Endothelial cell of umbilical vein (primary cell): ENCODE measurements at regions not wholly inside any gene's neighbourhood (a gene's known extent, or its start where the extent isn't known, plus 50 kb on each side); places are given as distances from the start of the nearest gene placed in this dataset.

ENCODE experiments used
- BruUV-seq: library from RNA; stranded (reverse); fragments of 400-500 nt; replicated peaks from 2 replicates; lab custom pipeline; 2021; lab: Mats Ljungman, UMichigan
- CTCF ChIA-PET: fragments of 300-600, 350-600 bp; sonication (Branson Sonifier 250); formaldehyde crosslinking; loops from one replicate; lab custom pipeline; 2021; ENCODE audit warnings: antibody characterized with exemption, inconsistent platforms; lab: Charles Lee
- POLR2A ChIA-PET: fragments of 300-600, 350-600 bp; sonication (Branson Sonifier 250); formaldehyde crosslinking; loops from one replicate; lab custom pipeline; 2021; ENCODE audit warnings: antibody characterized with exemption, inconsistent platforms; lab: Charles Lee
- DNase-seq: peaks from one replicate; pipeline ENCODE4 v3.0.0-alpha.2; 2011; ENCODE audit warnings: low read depth, low spot score
- FAIRE-seq: peaks from 2 replicates; lab custom pipeline; 2011; peaks lifted over from hg19 to GRCh38; lab: Jason Lieb, UNC
- H2AFZ ChIP-seq: 2 replicates; pipeline ENCODE4 v1.6.0; 2012; ENCODE audit warnings: low read depth, low read length, control low read depth, inconsistent platforms
- H3K27ac ChIP-seq: 2 replicates; pipeline ENCODE4 v1.5.1; 2011; ENCODE audit warnings: low read depth, mild to moderate bottlenecking, control low read depth, low read length, moderate library complexity; ENCODE audit not compliant: insufficient read depth
- H3K27me3 ChIP-seq, 2 experiments: 2 replicates each; pipeline versions ENCODE4 v1.6.0 to v1.6.1; 2011; ENCODE audit warnings: low read length in 2 of 2, mixed read lengths in 1 of 2; ENCODE audit not compliant: control insufficient read depth in 2 of 2, insufficient read depth in 2 of 2
- H3K36me3 ChIP-seq, 2 experiments: 2 replicates in 1 of 2; 3 replicates in 1 of 2; pipeline ENCODE4 v1.5.1; 2011; ENCODE audit warnings: low read length in 2 of 2, mild to moderate bottlenecking in 1 of 2, moderate library complexity in 1 of 2; ENCODE audit not compliant: control insufficient read depth in 2 of 2, insufficient read depth in 2 of 2; ENCODE audit errors: extremely low read depth in 1 of 2
- H3K4me1 ChIP-seq: 3 replicates; pipeline ENCODE4 v1.5.1; 2011; ENCODE audit warnings: mild to moderate bottlenecking, low read length; ENCODE audit not compliant: control insufficient read depth, insufficient read depth; ENCODE audit errors: extremely low read depth
- H3K4me2 ChIP-seq: 2 replicates; pipeline ENCODE4 v1.6.1; 2011; ENCODE audit warnings: low read length, control low read depth, mixed read lengths; ENCODE audit not compliant: insufficient read depth
- H3K4me3 ChIP-seq, 3 experiments: fragments of 200-600 bp in 1 of 3; sonication (generic), shearing (Covaris generic) in 1 of 3; replicated peaks in 1 of 3; 2 replicates each; pipeline ENCODE4 v1.5.1; 2011 to 2016; ENCODE audit warnings: control low read depth in 3 of 3, low read length in 3 of 3, mild to moderate bottlenecking in 2 of 3, inconsistent platforms in 1 of 3, low read depth in 1 of 3, moderate library complexity in 1 of 3; ENCODE audit not compliant: insufficient read depth in 1 of 3
- H3K79me2 ChIP-seq: 2 replicates; pipeline ENCODE4 v1.6.0; 2012; ENCODE audit warnings: low read length, inconsistent platforms; ENCODE audit not compliant: control insufficient read depth, insufficient read depth
- H3K9ac ChIP-seq: replicated peaks from 2 replicates; pipeline ENCODE3; 2011; ENCODE audit warnings: low read length, control low read depth; ENCODE audit not compliant: insufficient read depth; ENCODE audit errors: extremely low read depth
- H3K9me1 ChIP-seq: replicated peaks from 3 replicates; pipeline ENCODE4 v1.6.0; 2011; ENCODE audit warnings: mild to moderate bottlenecking, low read length; ENCODE audit not compliant: control insufficient read depth, insufficient read depth; ENCODE audit errors: extremely low read depth
- H3K9me3 ChIP-seq: replicated peaks from 2 replicates; pipeline ENCODE4 v1.5.1; 2012; ENCODE audit warnings: low read length, inconsistent platforms; ENCODE audit not compliant: control insufficient read depth, insufficient read depth
- H4K20me1 ChIP-seq: replicated peaks from 2 replicates; pipeline ENCODE3; 2011; ENCODE audit warnings: mild to moderate bottlenecking, low read length; ENCODE audit not compliant: control insufficient read depth, insufficient read depth; ENCODE audit errors: extremely low read depth
- CTCF ChIP-seq, 2 donors: IDR thresholded peaks; 1 replicate in 1 of 2; 2 replicates in 1 of 2; pipeline ENCODE4 v1.5.1; 2011; ENCODE audit warnings: low read length in 2 of 2, mild to moderate bottlenecking in 2 of 2, moderate library complexity in 2 of 2, control low read depth in 1 of 2, inconsistent platforms in 1 of 2, low read depth in 1 of 2; ENCODE audit not compliant: insufficient read depth in 1 of 2; ENCODE audit errors: extremely low read depth in 1 of 2
- EZH2 ChIP-seq: IDR thresholded peaks from 2 replicates; pipeline ENCODE4 v1.6.1; 2012; ENCODE audit warnings: borderline replicate concordance, low read depth, mild to moderate bottlenecking, moderate library complexity, low read length, inconsistent platforms; ENCODE audit not compliant: severe bottlenecking
- FOS ChIP-seq: IDR thresholded peaks from 2 replicates; pipeline ENCODE4 v1.6.1; 2011; ENCODE audit warnings: mild to moderate bottlenecking, low read length, moderate library complexity, borderline replicate concordance; ENCODE audit not compliant: insufficient read depth
- GATA2 ChIP-seq: IDR thresholded peaks from 2 replicates; pipeline ENCODE4 v1.7.0; 2011; ENCODE audit warnings: low read depth, mild to moderate bottlenecking, moderate library complexity, mixed read lengths, low read length; ENCODE audit not compliant: insufficient read length, insufficient read depth
- JUN ChIP-seq: IDR thresholded peaks from 2 replicates; pipeline ENCODE4 v1.6.1; 2011; ENCODE audit warnings: borderline replicate concordance, low read depth; ENCODE audit not compliant: insufficient read length, insufficient read depth
- MAX ChIP-seq: IDR thresholded peaks from 2 replicates; pipeline ENCODE4 v1.6.1; 2011; ENCODE audit not compliant: insufficient read depth, insufficient read length
- MYC ChIP-seq: IDR thresholded peaks from one replicate; pipeline ENCODE4 v1.6.1; 2011; ENCODE audit warnings: mild to moderate bottlenecking, low read depth, low read length
- POLR2A ChIP-seq: IDR thresholded peaks from 2 replicates; pipeline ENCODE4 v1.6.1; 2012; ENCODE audit warnings: low read depth, mild to moderate bottlenecking, control low read depth, low read length
- POLR2AphosphoS5 ChIP-seq: IDR thresholded peaks from 2 replicates; pipeline ENCODE4 v1.6.1; 2012; ENCODE audit warnings: low read depth, mild to moderate bottlenecking, control low read depth, low read length, moderate library complexity; ENCODE audit not compliant: insufficient read depth
- dilution Hi-C: fragments of 300-500 bp; cut with MboI; formaldehyde crosslinking; loops from one replicate; pipeline ENCODE4 v1.15.0; 2019; ENCODE audit warnings: low sequenced_read_pairs; ENCODE audit not compliant: extremely low pct_ligation_motif_present
- intact Hi-C: fragments of 100-400 bp; cut with micrococcal nuclease; formaldehyde crosslinking; loops from one replicate; pipeline ENCODE4 v1.10.0; 2022

GRCh38 chr16:31819386-31819785, 54.2 kb upstream of the ZNF267 start:
- BruUV-seq, result no TSS peak
- Histone ChIP-seq H3K27ac (no peak overlapping the region), H3K27me3 (no peaks in the 10 kb centered on the region), H3K79me2 (no peaks in the 10 kb centered on the region), H3K36me3 (no peaks in the 10 kb centered on the region), H4K20me1 (no peaks in the 10 kb centered on the region), H3K9ac (no peak overlapping the region), H3K9me3 (no peaks in the 10 kb centered on the region), H3K9me1 (no peaks in the 10 kb centered on the region), H3K4me3 (no peak overlapping the region), H3K4me2 (no peak overlapping the region), H3K4me1 (no peaks in the 10 kb centered on the region), H2AFZ (no peak overlapping the region)
- TF ChIP-seq GATA2, result no peak
- TF ChIP-seq MAX, result no peak
- no peak for TF ChIP-seq EZH2
- intact Hi-C loops, result no loop called here
- FAIRE-seq (no peak), DNase-seq (no peak)
- dilution Hi-C loops, result no loop called here
- ChIA-PET POLR2A (no interaction called here), CTCF (no interaction called here)

GRCh38 chr16:31819948-31820347, 53.7 kb upstream of the ZNF267 start:
- no peak overlapping the region for H3K27ac ChIP-seq
- H3K4me2 ChIP-seq, result no peak overlapping the region
- no peaks in the 10 kb centered on the region for H3K9me3 ChIP-seq
- FAIRE-seq (no peak), DNase-seq (no peak)
- H3K9me1 ChIP-seq, result no peaks in the 10 kb centered on the region
- TF ChIP-seq CTCF (IDR thresholded peaks at IDR 0.05; ENCODE audit: extremely low read depth in 1 of 2, insufficient read depth in 1 of 2, low read depth in 1 of 2, low read length in 2 of 2) (no peak), POLR2A (no peak), GATA2 (no peak), POLR2AphosphoS5 (no peak), FOS (no peak), JUN (no peak), EZH2 (no peak), MAX (no peak), MYC (no peak)
- no peak overlapping the region for H3K4me3 ChIP-seq
- intact Hi-C loops (no loop called here), dilution Hi-C loops (no loop called here)
- H3K36me3 ChIP-seq, result no peaks in the 10 kb centered on the region
- no peak overlapping the region for H3K9ac ChIP-seq
- H3K79me2 ChIP-seq, result no peaks in the 10 kb centered on the region
- no TSS peak for BruUV-seq
- H2AFZ ChIP-seq, result no peak overlapping the region
- H3K27me3 ChIP-seq, result no peaks in the 10 kb centered on the region
- ChIA-PET POLR2A (no interaction called here), CTCF (no interaction called here)
- H3K4me1 ChIP-seq, result no peaks in the 10 kb centered on the region
- H4K20me1 ChIP-seq, result no peaks in the 10 kb centered on the region
